Stomach (tissue), 8 donors: ENCODE measurements at regions not wholly inside any gene's neighbourhood (a gene's known extent, or its start where the extent isn't known, plus 50 kb on each side); places are given as distances from the start of the nearest gene placed in this dataset.

ENCODE experiments used
- DNase-seq, 2 donors: peaks; one replicate each; pipeline versions ENCODE4 v3.0.0 to v3.0.0-alpha.2; 2013 to 2019
- H3K27ac ChIP-seq, 5 donors: fragments of 200-600 bp in 4 of 5; sonication (generic) in 4 of 5; one replicate each; pipeline ENCODE4 v1.5.1; 2013 to 2019; ENCODE audit warnings: mild to moderate bottlenecking in 1 of 5, moderate library complexity in 1 of 5
- H3K27me3 ChIP-seq, 3 donors: fragments of 200-600 bp; sonication (generic); one replicate each; pipeline ENCODE4 v1.5.1; 2017 to 2019; ENCODE audit warnings: mixed run types in 1 of 3
- H3K36me3 ChIP-seq, 4 donors: fragments of 200-600 bp; sonication (generic); 1 replicate in 3 of 4; 2 replicates in 1 of 4; pipeline ENCODE4 v1.5.1; 2016 to 2019
- H3K4me1 ChIP-seq, 4 donors: fragments of 200-600 bp; sonication (generic); one replicate each; pipeline ENCODE4 v1.5.1; 2016 to 2019
- H3K4me3 ChIP-seq, 4 donors: fragments of 200-600 bp; sonication (generic) in 3 of 4; one replicate each; pipeline ENCODE4 v1.5.1; 2016 to 2019; ENCODE audit warnings: mild to moderate bottlenecking in 1 of 4
- H3K9me3 ChIP-seq, 4 donors: fragments of 200-600 bp; sonication (generic); one replicate each; pipeline ENCODE4 v1.5.1; 2016 to 2019
- EP300 ChIP-seq: sonication (generic); formaldehyde crosslinking; IDR thresholded peaks from one replicate; pipeline ENCODE4 v1.6.1; 2017; ENCODE audit warnings: antibody characterized with exemption
- POLR2A ChIP-seq, 4 donors: fragments of 450-650 bp; IDR thresholded peaks; one replicate each; pipeline ENCODE4 v1.6.1; 2016; ENCODE audit warnings: antibody characterized with exemption in 4 of 4, control low read depth in 2 of 4, mild to moderate bottlenecking in 1 of 4, moderate library complexity in 1 of 4
- POLR2AphosphoS5 ChIP-seq, 3 donors: sonication (generic); formaldehyde crosslinking; IDR thresholded peaks; one replicate each; pipeline ENCODE4 v1.6.1; 2016; ENCODE audit warnings: antibody characterized with exemption in 3 of 3
- WGBS, 5 donors: extraction: QIAGEN DNeasy Blood & Tissue Kit in 3 of 5; methylation state at CpG; one replicate each; pipeline versions ENCODE4 v1.1.5 to v1.1.7; 2013 to 2018; 5-methylcytosine and 5-hydroxymethylcytosine counted together
- intact Hi-C: fragments of 100-400 bp; cut with DNase I; formaldehyde crosslinking; loops from one replicate; pipeline ENCODE4 v1.15.1; 2023; ENCODE audit warnings: low total_unique reads
- TF ChIP-seq, protein P1 (sequence below), 7 experiments: fragments of 450-650 bp in 4 of 7; fragments of 200-600 bp in 3 of 7; sonication (generic) in 3 of 7; IDR thresholded peaks; one replicate each; pipeline ENCODE4 v1.5.1; 2016 to 2019; ENCODE audit warnings: antibody characterized with exemption in 7 of 7, control low read depth in 2 of 7, mild to moderate bottlenecking in 1 of 7
- donor health status: healthy with polysubstance abuse.
- donor health status: Bipolar disorder and iron deficiency.
- donor health status: healthy.

GRCh38 chr2:134086594-134087219 is 167.2 kb upstream of the MGAT5 start:
- H3K4me1 ChIP-seq, result peaks cover 0 to 12% (median 0%) of the 10 kb centered on the region in 4 donors
- no peak for DNase-seq
- intact Hi-C loops, result no loop called here
- TF ChIP-seq POLR2A (IDR thresholded peaks at IDR 0.05) (no peak), POLR2AphosphoS5 (IDR thresholded peaks at IDR 0.05) (no peak), EP300 (no peak)
- TF ChIP-seq, protein P1, sequence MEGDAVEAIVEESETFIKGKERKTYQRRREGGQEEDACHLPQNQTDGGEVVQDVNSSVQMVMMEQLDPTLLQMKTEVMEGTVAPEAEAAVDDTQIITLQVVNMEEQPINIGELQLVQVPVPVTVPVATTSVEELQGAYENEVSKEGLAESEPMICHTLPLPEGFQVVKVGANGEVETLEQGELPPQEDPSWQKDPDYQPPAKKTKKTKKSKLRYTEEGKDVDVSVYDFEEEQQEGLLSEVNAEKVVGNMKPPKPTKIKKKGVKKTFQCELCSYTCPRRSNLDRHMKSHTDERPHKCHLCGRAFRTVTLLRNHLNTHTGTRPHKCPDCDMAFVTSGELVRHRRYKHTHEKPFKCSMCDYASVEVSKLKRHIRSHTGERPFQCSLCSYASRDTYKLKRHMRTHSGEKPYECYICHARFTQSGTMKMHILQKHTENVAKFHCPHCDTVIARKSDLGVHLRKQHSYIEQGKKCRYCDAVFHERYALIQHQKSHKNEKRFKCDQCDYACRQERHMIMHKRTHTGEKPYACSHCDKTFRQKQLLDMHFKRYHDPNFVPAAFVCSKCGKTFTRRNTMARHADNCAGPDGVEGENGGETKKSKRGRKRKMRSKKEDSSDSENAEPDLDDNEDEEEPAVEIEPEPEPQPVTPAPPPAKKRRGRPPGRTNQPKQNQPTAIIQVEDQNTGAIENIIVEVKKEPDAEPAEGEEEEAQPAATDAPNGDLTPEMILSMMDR (IDR thresholded peaks at IDR 0.05), result no peak
- no peak overlapping the region for H3K27ac ChIP-seq
- H3K9me3 ChIP-seq, result no peaks in the 10 kb centered on the region
- H3K4me3 ChIP-seq, result no peak overlapping the region
- H3K27me3 ChIP-seq, result no peaks in the 10 kb centered on the region
- WGBS, 5 donors, result 65 to 79% (median 78%) methylated on average over 9 of the region's 9 CpGs
- no peaks in the 10 kb centered on the region for H3K36me3 ChIP-seq

DNA sequence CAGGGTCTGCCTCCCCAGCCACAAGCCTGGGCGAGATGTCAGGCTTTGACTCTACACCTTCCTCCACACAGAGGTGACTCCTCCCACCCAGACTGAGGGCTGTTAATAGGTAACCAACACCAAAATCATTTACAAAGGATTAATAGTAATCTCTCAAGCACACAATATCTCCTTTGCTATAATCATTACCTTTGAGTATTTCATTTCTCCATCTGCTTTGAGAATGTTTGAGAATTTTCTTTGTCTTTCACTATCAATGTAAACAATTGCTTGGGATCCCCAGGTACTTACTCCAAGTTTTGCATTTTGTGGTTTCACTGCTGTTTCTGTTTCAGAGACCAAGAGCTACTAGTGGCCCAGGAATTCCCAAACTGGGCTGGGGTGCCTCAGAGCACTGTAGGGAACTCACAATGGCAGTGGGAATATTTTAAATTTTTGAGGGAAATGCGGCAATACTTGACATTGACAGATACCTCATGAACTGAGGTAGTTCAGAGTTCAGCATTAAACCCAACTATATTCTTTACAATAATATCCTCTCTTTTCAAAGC is 166.4 kb upstream of the MGAT5 start:
- peak; percentile 31 to 51 for DNase-seq
- WGBS, 5 donors, result 31 to 77% (median 44%) methylated on average over 2 of the region's 2 CpGs
- no peak overlapping the region for H3K27ac ChIP-seq
- intact Hi-C loops, result no loop called here
- H3K9me3 ChIP-seq, result no peaks in the 10 kb centered on the region
- no peak for TF ChIP-seq EP300
- no peak for TF ChIP-seq POLR2A (IDR thresholded peaks at IDR 0.05)
- TF ChIP-seq, protein P1 (IDR thresholded peaks at IDR 0.05), result no peak
- TF ChIP-seq POLR2AphosphoS5 (IDR thresholded peaks at IDR 0.05), result no peak
- H3K4me3 ChIP-seq, result no peak overlapping the region
- H3K27me3 ChIP-seq, result no peaks in the 10 kb centered on the region
- H3K4me1 ChIP-seq, result peaks cover 0 to 12% (median 0%) of the 10 kb centered on the region in 4 donors
- H3K36me3 ChIP-seq, result no peaks in the 10 kb centered on the region

- Histone ChIP-seq H3K36me3 (no peaks in the 10 kb centered on the region), H3K27me3 (no peaks in the 10 kb centered on the region), H3K4me1 (peaks cover 0 to 12% (median 0%) of the 10 kb centered on the region in 4 donors), H3K9me3 (no peaks in the 10 kb centered on the region), H3K4me3 (no peak overlapping the region), H3K27ac (no peak overlapping the region)
- TF ChIP-seq POLR2AphosphoS5 (IDR thresholded peaks at IDR 0.05) (no peak), EP300 (no peak), POLR2A (IDR thresholded peaks at IDR 0.05) (no peak)
- TF ChIP-seq, protein P1 (IDR thresholded peaks at IDR 0.05), result no peak
- DNase-seq, result no peak
- WGBS, 5 donors, result 85 to 94% (median 86%) methylated on average over 2 of the region's 2 CpGs
- intact Hi-C loops, result no loop called here
Measured at GRCh38 chr2:134089454-134089853, 164.4 kb upstream of the MGAT5 start.

DNA sequence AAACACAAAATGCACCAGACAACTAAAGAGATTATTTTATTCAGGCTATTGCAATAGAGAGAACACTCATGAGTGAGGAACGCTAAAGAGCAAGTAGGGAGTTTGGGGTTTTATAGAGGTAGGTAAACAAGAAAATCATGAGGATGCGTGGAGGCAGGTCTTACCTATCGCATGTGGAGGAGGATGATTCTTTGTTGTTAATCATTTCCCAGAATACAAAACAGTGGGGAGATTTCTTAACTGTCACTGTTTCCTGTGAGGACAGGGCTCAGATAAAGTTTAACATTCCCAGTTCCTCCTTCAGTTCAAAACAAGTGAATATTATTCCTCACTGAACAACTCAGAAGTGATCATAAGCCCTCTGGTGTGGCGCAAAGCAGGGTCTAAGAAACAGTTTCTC is 156.1 kb upstream of the MGAT5 start:
- intact Hi-C loops, result no loop called here
- Histone ChIP-seq H3K9me3 (no peaks in the 10 kb centered on the region), H3K4me1 (peaks cover 0 to 7% (median 0%) of the 10 kb centered on the region in 4 donors), H3K27me3 (no peaks in the 10 kb centered on the region), H3K27ac (no peak overlapping the region), H3K4me3 (no peak overlapping the region), H3K36me3 (no peaks in the 10 kb centered on the region)
- whole genome bisulfite sequencing, 5 donors, result 87 to 96% (median 92%) methylated on average over 4 of the region's 4 CpGs
- no peak for DNase-seq
- TF ChIP-seq, protein P1 (IDR thresholded peaks at IDR 0.05), result no peak
- TF ChIP-seq EP300 (no peak), POLR2A (IDR thresholded peaks at IDR 0.05) (no peak), POLR2AphosphoS5 (IDR thresholded peaks at IDR 0.05) (no peak)
